8988T (cell line): ENCODE measurements at regions not wholly inside any gene's neighbourhood (a gene's known extent, or its start where the extent isn't known, plus 50 kb on each side); places are given as distances from the start of the nearest gene placed in this dataset.
"Not testable (repeated sequence)": the region's sequence is repeated elsewhere in the genome, so short reads cannot be mapped to it uniquely, and the experiment has no call there.

Experiments used
- DNase-seq: peaks from one replicate; pipeline ENCODE4 v3.0.0; 2011

- no peak for DNase-seq
Observed at GRCh38 chr6:163701762-163702161, 287.2 kb downstream of the QKI start.

GRCh38 chr6:163698086-163698485 is 283.6 kb downstream of the QKI start:
- DNase-seq, result no peak

- not testable (repeated sequence) for DNase-seq
Observed at GRCh38 chr6:163696311-163696710, 281.8 kb downstream of the QKI start.

GRCh38 chr6:163695414-163695864 is 280.9 kb downstream of the QKI start:
- no peak for DNase-seq

GRCh38 chr6:163694988-163695398 is 280.5 kb downstream of the QKI start:
- no peak for DNase-seq

- no peak for DNase-seq
Observed at GRCh38 chr6:163694072-163694471, 279.6 kb downstream of the QKI start.

- DNase-seq, result no peak
Observed at GRCh38 chr6:163691049-163691448, 276.5 kb downstream of the QKI start.

- no peak for DNase-seq
Observed at GRCh38 chr6:163688739-163689362, 274.3 kb downstream of the QKI start.

- no peak for DNase-seq
Observed at GRCh38 chr6:163687075-163687474, 272.6 kb downstream of the QKI start.

GRCh38 chr6:163686301-163686700 is 271.8 kb downstream of the QKI start:
- DNase-seq, result no peak

- no peak for DNase-seq
Observed at GRCh38 chr6:163683105-163683622, 268.6 kb downstream of the QKI start.

- no peak for DNase-seq
Observed at GRCh38 chr6:163679753-163680152, 265.2 kb downstream of the QKI start.

- no peak for DNase-seq
Observed at GRCh38 chr6:163679012-163679660, 264.6 kb downstream of the QKI start.

- no peak for DNase-seq
Observed at GRCh38 chr6:163675611-163676010, 261.1 kb downstream of the QKI start.

GRCh38 chr6:163672710-163673109 is 258.2 kb downstream of the QKI start:
- DNase-seq, result no peak

GRCh38 chr6:163671791-163672190 is 257.3 kb downstream of the QKI start:
- no peak for DNase-seq

- DNase-seq, result no peak
Observed at GRCh38 chr6:163671355-163671754, 256.8 kb downstream of the QKI start.

GRCh38 chr6:163670336-163670735 is 255.8 kb downstream of the QKI start:
- DNase-seq, result no peak

GRCh38 chr6:163668061-163668426 is 253.5 kb downstream of the QKI start:
- DNase-seq, result no peak

- no peak for DNase-seq
Observed at GRCh38 chr6:163667372-163668060, 253.0 kb downstream of the QKI start.

GRCh38 chr6:163665464-163665863 is 250.9 kb downstream of the QKI start:
- DNase-seq, result no peak

GRCh38 chr6:163663575-163663974 is 249.1 kb downstream of the QKI start:
- no peak for DNase-seq

GRCh38 chr6:163662604-163663225 is 248.2 kb downstream of the QKI start:
- DNase-seq, result no peak

- no peak for DNase-seq
Observed at GRCh38 chr6:163661272-163661671, 246.8 kb downstream of the QKI start.
